Left lobe of liver (tissue), 2 donors: ENCODE measurements at regions not wholly inside any gene's neighbourhood (a gene's known extent, or its start where the extent isn't known, plus 50 kb on each side); places are given as distances from the start of the nearest gene placed in this dataset.
A peak's percentile ranks its signal among the peaks of the same experiment; 100 is the strongest.

Experiments used
- ATAC-seq: fragments of 200-7000 bp; cut with Tn5 transposase; one replicate; pipeline ENCODE4 v1.9.1; 2020; ENCODE audit warnings: mild to moderate bottlenecking, moderate library complexity
- DNase-seq: peaks from one replicate; pipeline ENCODE4 v3.0.0-alpha.2; 2020; ENCODE audit warnings: low spot score
- donor health status: DM: no; HTN: no; CAD: no; lungs with moderate emphysema.
- donor health status: DM: no; HTN: yes; CAD: no.

DNA sequence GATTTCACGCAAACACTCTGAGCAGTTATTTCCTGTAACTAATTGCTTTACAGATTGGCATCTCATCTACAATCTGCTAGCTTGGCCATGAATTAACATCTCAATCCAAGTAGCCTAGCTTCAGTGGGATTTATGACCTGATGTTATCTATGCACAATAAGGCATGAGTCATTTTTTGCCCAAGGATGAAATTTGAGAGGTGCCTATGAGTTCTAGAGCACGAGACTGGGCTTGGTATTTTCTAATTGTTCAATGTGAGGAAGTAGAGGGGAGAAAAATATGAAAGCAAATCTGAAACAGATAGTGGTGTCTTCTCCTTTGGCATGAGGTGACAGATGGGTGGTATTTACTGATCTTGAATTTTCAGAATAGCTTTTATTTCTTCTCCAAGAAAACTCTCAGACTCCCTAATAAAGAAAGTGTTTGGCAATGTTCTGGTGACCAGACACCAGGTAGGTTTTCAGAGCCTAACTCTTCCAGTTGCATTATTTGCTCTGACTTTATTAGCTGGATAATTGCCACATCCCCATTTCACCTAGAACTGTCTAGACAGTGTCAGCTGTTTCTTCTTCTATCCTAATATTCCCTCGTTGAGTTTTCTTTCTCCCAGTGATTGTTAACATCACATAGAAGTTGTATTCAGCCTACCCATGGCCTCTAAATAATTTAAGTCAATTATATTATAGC, 301.0 kb upstream of the UMPS start:
- no peak for ATAC-seq
- DNase-seq, result no peak

DNA sequence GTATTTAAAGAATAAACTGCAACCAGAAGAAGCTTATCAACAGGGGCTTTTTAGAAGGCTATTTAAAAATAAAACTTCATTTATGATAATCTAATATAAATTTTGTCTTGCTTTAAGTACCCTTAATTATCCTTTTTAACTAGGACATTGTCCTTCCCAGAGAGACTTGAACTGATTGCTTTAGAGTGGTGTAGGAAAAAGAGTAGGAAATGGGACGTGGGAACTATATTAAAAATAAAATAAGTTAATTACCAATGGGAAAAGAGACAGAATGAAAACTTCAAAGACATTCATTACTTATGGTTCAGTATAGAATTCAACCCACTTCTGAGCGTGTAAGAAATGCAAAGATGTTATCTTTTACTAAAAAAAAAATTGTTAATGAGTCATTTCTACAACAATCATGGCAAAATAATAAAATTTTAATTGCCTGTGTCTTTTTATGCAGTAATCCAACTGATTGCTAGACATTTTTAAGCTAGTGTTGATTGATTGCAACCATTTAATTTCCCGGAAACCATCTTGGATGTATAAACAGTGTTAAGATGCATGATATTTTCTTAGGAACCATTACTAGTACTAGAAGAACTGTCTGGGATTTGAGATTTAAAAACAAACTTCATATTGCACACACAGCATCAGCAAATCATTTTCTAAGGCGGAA, 298.8 kb upstream of the UMPS start:
- DNase-seq (no peak), ATAC-seq (no peak)

DNA sequence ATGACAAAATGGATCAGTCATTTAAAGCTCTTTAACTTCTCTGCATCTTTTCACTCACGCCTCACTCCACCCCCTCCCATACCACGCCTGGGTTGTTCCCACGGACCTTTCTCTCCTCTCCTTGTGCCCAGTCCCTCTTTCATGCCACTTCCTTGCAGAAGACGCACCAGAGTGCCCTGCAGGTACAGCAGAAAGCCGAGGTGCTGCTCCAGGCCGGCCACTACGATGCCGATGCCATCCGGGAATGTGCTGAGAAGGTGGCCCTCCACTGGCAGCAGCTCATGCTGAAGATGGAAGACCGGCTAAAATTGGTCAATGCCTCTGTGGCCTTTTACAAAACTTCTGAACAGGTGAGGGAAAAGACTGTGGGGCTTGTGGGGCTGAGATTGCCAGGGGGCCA, 296.1 kb upstream of the UMPS start:
- DNase-seq (no peak), ATAC-seq (no peak)

DNA sequence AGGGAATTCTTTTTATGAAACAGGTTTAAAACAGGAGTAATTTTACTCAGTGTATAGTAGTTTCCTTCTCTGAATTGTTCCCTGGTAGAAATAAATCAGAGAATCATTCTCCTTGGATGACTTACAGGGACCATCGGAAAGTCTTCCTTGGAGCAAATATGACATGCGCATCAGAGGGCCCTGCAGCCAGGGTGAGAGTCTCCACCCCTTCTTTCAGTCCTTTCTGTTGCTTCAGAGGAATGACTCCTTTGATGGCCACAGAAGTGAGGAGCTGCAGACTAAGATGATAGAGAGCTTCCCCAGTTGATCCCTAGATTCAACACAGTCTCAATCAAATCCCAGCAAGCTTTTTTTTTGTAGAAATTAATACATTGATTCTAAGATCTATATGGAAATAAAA, 294.8 kb upstream of the UMPS start:
- DNase-seq, result no peak
- ATAC-seq, result no peak

DNA sequence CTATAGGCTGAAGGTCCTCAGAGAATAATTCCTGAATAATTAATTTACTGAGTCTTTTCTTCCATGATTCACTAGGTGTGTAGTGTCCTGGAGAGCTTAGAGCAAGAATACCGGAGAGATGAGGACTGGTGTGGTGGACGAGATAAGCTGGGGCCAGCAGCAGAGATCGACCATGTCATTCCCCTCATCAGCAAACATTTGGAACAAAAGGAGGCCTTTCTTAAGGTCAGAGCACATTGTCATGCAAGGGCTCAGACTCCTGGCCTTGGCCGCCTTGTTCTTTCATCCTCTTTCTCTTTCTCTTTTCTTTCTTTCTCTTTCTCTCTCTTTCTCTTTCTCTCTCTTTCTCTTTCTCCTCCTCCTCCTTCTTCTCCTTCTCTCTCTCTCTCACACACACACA, 291.4 kb upstream of the UMPS start:
- DNase-seq (no peak), ATAC-seq (no peak)

DNA sequence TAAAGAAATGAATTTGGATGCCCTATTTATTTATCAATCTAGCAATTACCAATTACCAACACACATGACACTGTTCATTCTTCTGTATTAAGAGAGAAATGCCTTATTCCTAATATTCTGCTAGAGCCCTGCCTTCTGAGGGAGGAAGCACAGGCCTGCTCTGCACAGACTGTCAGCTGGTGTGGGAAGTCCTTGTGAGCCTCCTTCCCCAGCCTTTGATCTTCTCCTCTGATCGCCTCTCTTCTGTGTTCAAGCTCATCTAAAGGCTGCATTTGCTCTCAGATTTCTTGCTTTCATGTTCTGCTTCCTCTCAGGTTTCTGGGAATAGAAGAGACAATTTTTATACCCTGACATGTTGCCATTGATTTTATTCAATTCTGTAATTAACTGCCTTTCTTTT, 290.6 kb upstream of the UMPS start:
- ATAC-seq (no peak), DNase-seq (no peak)

DNA sequence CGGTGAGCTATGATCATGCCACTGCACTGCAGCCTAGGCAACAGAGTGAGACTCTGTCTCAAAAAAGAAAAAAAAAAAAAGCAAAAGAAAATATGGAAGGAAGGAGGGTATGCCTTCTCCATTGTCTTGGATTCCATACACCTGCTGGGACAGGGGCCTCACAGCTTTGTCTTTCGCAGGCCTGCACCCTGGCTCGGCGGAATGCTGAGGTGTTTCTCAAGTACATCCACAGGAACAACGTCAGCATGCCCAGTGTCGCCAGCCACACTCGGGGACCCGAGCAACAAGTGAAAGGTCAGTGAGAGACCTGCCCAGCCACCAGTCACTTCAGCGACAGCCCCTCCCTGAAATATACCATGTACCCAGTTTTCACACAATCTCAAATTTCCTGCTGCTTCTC, 288.5 kb upstream of the UMPS start:
- ATAC-seq (no peak), DNase-seq (no peak)

DNA sequence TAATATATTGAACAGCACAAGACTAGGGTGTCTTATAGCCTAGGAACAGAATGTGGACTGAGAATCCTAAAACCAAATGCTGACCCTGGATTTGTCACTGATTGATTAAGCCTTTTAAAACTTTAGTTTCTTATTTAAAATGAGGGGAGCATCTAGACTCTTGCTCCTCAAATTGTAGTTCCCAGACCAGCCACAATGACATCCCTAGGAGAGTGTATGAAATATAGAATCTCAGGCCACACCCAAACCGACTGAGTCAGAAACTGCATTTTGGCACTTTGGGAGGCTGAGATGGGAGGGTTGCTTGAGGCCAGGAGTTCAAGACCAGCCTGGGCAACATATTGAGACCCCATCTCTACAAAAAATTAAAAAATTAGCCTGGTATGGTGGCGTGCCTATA, 287.8 kb upstream of the UMPS start:
- DNase-seq (no peak), ATAC-seq (no peak)

DNA sequence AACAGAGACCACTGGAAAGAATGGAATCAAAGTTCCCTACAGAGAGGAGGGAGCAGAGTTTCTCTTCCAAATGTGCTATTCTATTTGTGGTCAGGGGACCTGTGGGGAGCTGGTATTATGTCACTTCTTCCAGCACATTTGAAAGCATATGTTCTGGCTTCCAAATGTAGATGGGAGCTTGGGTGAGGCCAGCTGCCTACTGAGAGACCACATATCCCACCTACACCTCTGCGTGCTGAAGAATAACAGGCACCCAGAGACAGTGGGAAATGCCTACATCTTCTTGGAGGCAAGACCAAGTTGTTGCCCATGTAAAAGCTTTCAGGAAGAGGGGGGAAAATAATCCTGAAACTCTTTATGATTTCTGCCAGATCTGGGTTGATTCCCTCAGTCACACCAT, 286.8 kb upstream of the UMPS start:
- DNase-seq, result no peak

DNA sequence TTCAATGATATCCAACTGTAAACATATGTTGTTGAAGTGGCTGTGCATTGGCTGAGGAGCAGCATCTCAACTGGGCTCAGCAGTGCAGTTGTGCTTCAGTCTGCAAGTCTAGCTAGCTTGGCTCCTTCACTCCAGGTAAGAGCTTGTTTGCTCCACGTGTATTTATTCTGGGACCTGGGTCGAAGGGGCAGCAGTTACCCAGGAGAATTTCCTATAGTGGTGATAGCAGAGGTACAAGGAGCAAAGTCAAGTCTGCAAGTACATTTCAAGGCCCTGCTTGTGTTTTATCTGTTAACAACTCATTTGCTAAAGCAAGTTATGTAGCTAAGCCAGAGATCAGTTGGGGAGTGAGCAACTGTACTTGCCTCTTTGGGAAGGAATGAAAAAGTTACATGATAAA, 286.2 kb upstream of the UMPS start:
- DNase-seq, result no peak
- ATAC-seq, result no peak

More for the DNA sequence above, 286.8 kb upstream of the UMPS start:
- ATAC-seq, result no peak

DNA sequence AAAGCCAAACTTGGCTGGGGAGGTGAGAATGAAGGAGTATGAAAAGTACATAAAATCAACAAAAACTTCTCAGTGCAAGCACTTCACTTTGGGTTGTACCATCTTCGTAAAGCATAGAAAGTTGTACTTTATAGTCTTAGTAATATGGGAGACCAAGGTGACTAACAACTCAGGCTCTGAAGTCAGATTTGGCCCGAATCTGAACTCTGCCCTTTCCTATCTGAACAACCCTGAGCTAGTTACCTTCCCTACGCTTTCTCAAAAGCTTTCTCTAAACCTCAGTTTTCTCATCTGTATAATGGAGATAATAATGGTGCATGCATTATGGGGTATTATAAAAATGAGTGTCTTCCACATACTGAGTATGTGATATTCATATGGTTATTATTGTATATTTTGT, 285.4 kb upstream of the UMPS start:
- no peak for ATAC-seq
- DNase-seq, result no peak

DNA sequence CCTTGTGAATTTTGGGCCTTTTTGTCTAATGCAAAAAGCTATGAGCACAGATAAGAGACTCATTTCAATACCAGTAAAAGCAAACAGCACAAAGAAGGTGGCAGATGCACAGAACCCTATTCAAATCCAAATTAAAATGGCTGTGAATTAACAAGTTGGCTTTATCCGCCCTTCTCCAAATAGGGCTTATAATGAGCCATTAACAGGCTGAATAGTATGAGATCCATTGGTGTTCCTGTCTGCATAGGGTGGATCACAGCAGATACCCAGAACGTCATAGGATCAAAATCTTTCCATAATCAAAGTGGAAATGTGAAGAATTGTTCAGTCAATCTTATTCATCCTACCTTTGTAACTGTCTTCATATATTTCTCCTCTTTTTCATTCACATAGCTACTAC, 282.4 kb upstream of the UMPS start:
- ATAC-seq (no peak), DNase-seq (no peak)

DNA sequence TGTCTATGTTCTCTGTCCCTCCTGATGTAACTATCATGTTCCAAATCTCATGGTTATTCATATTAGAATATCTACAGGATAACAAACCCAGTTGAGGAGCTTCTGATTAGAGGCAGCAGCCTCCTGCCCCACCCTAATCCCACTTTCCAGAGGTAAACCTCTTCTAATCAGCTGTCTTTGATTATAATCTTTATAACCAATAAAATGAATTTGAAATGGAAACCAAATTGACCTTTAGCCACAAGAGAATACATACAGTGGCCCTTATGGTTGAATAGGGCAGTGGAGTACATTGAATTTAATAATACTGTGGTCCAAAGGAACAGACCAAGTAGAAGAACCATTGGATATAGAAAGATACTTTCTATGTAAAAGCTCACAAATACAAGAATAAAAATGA, 281.3 kb upstream of the UMPS start:
- ATAC-seq (no peak), DNase-seq (no peak)

DNA sequence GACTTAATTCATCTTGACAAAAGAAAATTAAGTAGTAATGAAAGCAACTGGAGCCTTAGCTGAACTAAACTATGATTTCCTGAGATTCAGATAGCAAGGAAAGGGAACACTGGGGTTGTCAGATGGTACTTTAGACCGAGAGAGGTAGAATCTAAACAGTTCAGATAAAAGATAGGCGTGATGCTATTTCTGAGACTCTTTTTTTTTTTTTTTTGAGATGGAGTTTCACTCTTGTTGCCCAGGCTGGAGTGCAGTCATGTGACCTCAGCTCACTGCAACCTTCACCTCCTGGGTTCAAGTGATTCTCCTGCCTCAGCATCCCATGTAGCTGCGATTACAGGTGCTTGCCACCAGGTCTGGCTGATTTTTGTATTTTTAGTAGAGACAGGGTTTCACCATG, 279.9 kb upstream of the UMPS start:
- ATAC-seq (no peak), DNase-seq (no peak)

DNA sequence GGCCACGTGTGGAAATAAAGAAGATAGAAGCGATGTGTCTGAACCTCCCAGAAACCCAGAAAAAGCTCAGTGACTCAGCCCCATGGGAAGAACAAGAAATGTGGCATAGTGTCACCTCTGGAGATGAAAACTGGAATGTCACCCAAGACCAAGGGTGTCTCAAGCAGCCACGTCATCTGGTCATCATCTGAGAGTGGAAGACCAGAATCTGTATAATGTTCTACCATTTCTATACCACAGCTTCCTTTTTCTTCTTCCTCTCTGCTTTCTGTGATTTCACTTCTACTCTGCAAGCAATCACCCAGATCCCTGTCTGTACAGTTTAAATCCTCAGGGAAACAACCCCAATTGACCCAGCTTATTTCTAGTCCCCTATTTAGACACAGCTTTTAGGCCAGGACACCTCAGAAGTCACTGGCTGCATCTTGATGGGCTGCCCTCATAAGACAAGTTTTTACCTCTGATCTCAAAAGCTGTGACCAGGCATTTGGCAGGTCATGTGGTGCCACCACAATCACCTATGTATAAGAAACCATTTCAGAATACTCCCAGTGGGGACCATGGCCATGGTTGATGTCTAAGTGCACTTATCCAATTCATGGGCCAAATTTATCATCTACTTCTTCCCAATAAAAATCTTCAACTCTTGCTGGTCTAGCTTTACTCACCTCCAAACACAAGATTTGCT, 278.5 kb upstream of the UMPS start:
- ATAC-seq, result no peak
- DNase-seq, result no peak

DNA sequence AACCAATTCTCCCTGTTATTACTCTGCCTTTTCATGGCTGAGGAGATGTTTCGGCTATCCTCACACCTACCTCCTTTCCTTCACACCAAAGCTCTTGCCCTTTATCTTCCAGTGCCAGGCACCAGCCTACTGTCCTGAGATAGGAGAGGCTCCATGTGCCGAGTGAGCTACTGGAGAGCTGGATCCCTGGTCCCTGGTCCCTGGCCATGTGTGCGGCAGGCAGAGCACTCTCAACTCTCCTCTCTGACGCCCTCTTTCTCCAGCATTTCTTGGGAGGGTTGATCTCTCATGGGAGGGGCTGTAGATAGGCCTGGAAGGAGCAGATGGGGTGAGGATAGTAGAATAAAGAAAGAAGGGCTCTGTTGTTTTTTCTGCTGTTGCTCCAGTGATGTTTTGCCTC, 277.1 kb upstream of the UMPS start:
- no peak for DNase-seq
- no peak for ATAC-seq

DNA sequence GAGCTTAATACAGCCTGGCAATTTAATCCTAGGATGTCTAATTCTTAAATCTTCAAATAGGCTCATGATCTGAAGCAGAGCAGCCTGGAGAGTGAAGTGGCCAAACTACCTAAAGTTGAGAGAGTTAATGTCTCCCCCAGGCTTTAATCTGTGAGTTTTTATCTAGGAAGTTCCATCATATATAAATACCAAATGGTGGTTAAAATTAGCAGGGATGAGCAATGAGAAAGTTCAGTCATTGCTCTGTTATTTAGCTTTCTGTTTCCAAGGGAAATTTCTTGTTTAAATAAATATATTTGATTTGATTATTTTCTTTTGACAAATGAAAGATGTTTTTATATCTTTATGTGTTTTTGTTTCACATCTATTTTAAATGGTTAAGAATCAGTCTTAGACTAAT, 274.4 kb upstream of the UMPS start:
- ATAC-seq (no peak), DNase-seq (no peak)

DNA sequence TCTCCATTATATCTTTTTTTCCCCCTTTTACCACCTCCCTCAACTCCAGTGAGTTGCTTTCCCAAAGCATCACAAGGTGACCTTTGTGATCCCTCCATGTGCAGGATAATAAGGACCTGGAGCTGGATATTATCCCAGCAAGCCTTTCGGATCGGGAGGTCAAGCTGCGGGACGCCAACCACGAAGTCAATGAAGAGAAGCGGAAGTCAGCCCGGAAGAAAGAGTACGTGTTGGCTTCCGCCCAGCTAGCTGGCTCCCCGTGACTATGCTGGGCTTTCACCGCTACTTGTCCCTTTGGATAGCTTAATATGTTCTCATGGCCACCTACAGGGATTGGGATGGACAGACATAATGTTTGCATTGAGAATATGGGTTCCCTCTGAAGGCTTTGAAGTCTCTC, 273.7 kb upstream of the UMPS start:
- no peak for DNase-seq
- no peak for ATAC-seq

DNA sequence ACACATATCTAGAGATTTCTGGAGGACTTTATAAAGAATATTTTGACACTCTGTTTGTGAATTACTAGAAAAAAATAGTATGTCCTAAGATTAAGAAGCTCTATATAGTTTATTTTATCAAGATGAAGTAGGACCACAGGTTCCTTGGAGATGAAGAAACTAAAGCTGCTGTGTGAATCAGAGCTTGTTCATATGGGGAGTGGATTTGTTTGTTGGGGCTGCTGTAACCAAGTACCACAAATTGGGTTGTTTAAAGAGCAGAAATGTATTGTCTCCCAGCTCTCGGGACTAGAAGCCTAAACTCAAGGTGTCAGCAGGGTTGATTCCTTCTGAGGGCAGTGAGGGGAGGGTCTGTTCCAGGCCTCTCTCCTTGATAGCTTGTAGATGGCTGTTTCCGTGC, 270.6 kb upstream of the UMPS start:
- no peak for DNase-seq
- no peak for ATAC-seq

DNA sequence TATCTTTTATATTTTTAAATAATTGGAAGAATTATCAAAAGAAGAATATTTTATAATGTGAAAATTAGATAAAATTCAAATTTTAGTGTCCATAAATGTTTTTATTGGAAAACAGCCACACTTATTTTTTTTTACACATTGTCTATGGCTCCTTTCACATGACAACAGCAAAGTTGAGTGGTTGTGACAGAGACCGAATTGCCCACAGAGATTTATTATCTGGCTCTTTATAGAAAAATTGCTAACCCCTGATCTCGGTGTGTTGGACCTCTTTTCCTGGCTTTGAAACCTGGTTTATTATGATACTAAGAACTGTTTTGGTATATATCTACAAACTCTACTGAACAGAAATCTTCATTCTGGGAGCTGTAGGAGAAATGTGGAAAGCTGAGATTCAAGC, 269.1 kb upstream of the UMPS start:
- ATAC-seq, result no peak
- no peak for DNase-seq

DNA sequence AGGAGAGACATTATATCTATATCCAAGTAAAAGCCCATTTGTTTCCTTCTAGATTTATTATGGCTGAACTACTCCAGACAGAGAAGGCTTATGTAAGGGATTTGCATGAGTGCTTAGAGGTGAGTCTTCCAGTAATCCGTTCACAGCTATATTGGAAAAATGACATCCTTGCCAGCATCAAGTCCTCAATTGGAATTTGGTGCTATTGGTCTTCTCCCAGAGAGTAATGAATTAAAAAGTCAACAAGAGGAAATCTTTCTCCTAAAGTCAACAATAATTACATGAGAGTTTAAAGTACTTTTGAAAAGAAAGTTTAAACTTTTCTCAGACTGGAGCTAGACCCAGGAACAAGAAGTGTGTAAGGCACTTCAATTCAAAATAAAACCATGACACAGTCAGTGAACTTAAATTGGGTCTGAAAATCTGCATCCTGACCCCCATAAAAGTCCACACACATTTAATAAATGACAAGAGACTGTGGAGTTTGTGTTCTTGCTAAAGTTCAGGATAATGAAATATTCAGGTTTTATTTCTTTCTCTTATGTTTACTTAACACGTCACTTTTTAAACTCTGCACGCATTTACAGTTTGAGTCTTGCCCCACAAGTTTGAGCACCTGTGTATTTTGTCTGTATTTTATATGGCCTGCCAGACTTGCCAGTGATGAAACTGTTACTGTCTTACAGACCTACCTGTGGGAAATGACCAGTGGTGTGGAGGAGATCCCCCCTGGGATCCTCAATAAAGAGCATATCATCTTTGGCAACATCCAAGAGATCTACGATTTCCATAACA, 268.2 kb upstream of the UMPS start:
- ATAC-seq (peak; percentile 48), DNase-seq (no peak)

DNA sequence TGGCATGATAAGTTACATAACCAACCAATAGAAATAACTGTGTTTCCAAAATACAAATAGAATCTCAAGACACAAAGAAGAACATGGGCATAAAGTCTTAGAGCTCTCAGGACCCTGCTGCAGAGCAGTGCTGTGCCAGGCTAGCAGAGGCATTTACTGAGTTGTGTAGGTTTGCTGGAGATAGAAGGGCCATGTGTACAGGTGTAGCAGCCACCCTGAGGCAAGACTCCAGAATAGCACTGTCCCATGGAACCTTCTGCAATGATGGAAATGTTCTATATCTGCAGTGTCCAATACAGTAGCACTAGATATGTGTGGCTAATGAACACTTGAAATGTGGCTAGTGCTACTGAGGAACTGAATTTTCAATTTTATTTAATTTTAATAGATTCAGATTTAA, 267.0 kb upstream of the UMPS start:
- DNase-seq (no peak), ATAC-seq (peak; percentile 63)
